Transverse colon (tissue), 4 donors: ENCODE measurements at regions not wholly inside any gene's neighbourhood (a gene's known extent, or its start where the extent isn't known, plus 50 kb on each side); places are given as distances from the start of the nearest gene placed in this dataset.
A peak's percentile ranks its signal among the peaks of the same experiment; 100 is the strongest.

ENCODE experiments used
- DNase-seq: peaks from one replicate; pipeline ENCODE4 v3.0.0-alpha.2; 2019
- H3K27ac ChIP-seq, 4 donors: fragments of 200-600 bp; sonication (generic); 2 replicates each; pipeline ENCODE4 v1.5.1; 2016 to 2018; ENCODE audit warnings: inconsistent platforms in 4 of 4
- H3K27me3 ChIP-seq: fragments of 200-600 bp; sonication (generic); 2 replicates; pipeline ENCODE4 v1.5.1; 2017; ENCODE audit warnings: inconsistent platforms
- H3K36me3 ChIP-seq, 4 donors: fragments of 200-600 bp; sonication (generic); 2 replicates each; pipeline ENCODE4 v1.5.1; 2017 to 2019; ENCODE audit warnings: inconsistent platforms in 4 of 4
- H3K4me1 ChIP-seq, 4 donors: fragments of 200-600 bp; sonication (generic); 2 replicates each; pipeline ENCODE4 v1.5.1; 2017 to 2020; ENCODE audit warnings: inconsistent platforms in 4 of 4
- H3K4me3 ChIP-seq, 4 donors: fragments of 200-600 bp; sonication (generic); 1 replicate in 1 of 4; 2 replicates in 3 of 4; pipeline versions ENCODE4 v1.5.1 to v1.6.1; 2017 to 2019; ENCODE audit warnings: inconsistent platforms in 4 of 4
- H3K9me3 ChIP-seq, 2 donors: fragments of 200-600 bp; sonication (generic); 2 replicates each; pipeline ENCODE4 v1.5.1; 2017 to 2019; ENCODE audit warnings: inconsistent platforms in 2 of 2
- EP300 ChIP-seq: sonication (generic); formaldehyde crosslinking; IDR thresholded peaks from one replicate; pipeline ENCODE4 v1.6.1; 2017; ENCODE audit warnings: antibody characterized with exemption, low read depth
- POLR2A ChIP-seq: fragments of 450-650 bp; IDR thresholded peaks from one replicate; pipeline ENCODE4 v1.6.1; 2016; ENCODE audit warnings: antibody characterized with exemption, mild to moderate bottlenecking, moderate library complexity
- POLR2AphosphoS5 ChIP-seq, 3 donors: sonication (generic); formaldehyde crosslinking; IDR thresholded peaks; one replicate each; pipeline ENCODE4 v1.6.1; 2016; ENCODE audit warnings: antibody characterized with exemption in 3 of 3
- WGBS, 2 donors: methylation state at CpG; one replicate each; pipeline ENCODE4 v1.1.5; 2018; ENCODE audit warnings: low coverage in 1 of 2; 5-methylcytosine and 5-hydroxymethylcytosine counted together
- in situ Hi-C, 4 donors: fragments of 200-750 bp; cut with MboI; loops; one replicate each; pipeline versions ENCODE4 v1.15.0 to v1.15.1; 2017; ENCODE audit warnings: low sequenced_read_pairs in 3 of 4, low pct_ligation_motif_present in 1 of 4, low pct_unique_long_range_greater_than_20kb in 1 of 4
- intact Hi-C: fragments of 100-400 bp; cut with DNase I; formaldehyde crosslinking; loops from one replicate; pipeline ENCODE4 v1.15.1; 2023; ENCODE audit warnings: low total_unique reads
- TF ChIP-seq, protein P1 (sequence below), 5 experiments: fragments of 200-600 bp in 3 of 5; fragments of 450-650 bp in 2 of 5; sonication (generic) in 3 of 5; IDR thresholded peaks; 1 replicate in 2 of 5; 2 replicates in 3 of 5; pipeline ENCODE4 v1.5.1; 2016 to 2017; ENCODE audit warnings: antibody characterized with exemption in 5 of 5, inconsistent platforms in 3 of 5, mild to moderate bottlenecking in 2 of 5, moderate library complexity in 1 of 5

DNA sequence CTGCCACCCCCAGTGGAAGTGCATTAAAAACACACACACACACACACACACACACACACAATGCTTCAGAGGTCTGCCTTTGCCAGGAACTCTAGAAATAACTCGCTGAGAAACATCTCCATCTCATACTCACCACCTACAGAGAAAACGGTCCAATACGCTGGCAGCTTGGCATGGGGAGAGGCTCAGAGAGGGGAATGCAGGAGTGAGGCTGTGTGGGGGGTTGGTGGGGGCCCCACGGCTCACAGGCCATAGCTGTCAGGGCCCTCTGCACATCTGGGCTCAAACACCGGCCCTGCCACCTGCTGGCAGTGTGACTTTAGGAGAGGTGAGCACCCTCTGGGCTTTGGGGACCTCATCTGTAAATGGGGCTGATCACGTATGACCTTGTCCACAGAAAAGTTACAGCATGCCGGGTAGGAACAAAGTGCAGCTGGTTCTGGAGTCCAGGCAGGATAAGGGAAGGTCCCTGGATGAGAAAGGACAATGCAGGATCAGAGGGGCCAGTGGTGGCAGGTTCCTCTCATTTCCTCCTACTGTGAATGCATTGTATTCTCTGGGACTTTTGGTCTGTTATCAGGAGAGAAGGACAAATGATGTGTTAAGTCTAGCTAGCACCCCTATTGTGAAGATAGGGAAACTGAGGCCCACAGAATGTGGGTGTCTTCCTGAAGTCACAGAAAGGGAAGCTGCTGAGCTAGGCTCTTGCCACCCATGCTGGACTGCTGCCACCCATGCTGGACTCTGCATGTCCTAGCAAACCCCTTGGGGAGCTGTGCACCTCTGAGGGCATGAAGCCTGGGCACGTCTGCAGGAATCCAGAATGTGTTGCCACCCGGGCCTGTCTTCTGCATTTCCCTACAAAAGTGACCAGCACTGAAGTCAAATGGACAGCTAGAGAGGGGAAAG lies 404.6 kb downstream of the RPS24 start:
- TF ChIP-seq POLR2AphosphoS5 (IDR thresholded peaks at IDR 0.05): no peak
- no peak for TF ChIP-seq EP300
- no peak for TF ChIP-seq POLR2A
- TF ChIP-seq, protein P1, sequence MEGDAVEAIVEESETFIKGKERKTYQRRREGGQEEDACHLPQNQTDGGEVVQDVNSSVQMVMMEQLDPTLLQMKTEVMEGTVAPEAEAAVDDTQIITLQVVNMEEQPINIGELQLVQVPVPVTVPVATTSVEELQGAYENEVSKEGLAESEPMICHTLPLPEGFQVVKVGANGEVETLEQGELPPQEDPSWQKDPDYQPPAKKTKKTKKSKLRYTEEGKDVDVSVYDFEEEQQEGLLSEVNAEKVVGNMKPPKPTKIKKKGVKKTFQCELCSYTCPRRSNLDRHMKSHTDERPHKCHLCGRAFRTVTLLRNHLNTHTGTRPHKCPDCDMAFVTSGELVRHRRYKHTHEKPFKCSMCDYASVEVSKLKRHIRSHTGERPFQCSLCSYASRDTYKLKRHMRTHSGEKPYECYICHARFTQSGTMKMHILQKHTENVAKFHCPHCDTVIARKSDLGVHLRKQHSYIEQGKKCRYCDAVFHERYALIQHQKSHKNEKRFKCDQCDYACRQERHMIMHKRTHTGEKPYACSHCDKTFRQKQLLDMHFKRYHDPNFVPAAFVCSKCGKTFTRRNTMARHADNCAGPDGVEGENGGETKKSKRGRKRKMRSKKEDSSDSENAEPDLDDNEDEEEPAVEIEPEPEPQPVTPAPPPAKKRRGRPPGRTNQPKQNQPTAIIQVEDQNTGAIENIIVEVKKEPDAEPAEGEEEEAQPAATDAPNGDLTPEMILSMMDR (IDR thresholded peaks at IDR 0.05): no peak
- no peak for DNase-seq
- Histone ChIP-seq H3K4me3 (no peak overlapping the region), H3K4me1 (peaks cover 6 to 20% (median 10%) of the 10 kb centered on the region in 4 donors), H3K27ac (peak overlapping the region in 1 of 4 donors; percentile 17), H3K9me3 (no peaks in the 10 kb centered on the region), H3K36me3 (no peaks in the 10 kb centered on the region), H3K27me3 (no peaks in the 10 kb centered on the region)
- in situ Hi-C loops (no loop called here), intact Hi-C loops (no loop called here)
- WGBS, 2 donors: 80% methylated on average over 1 to 9 of the region's 9 CpGs

GRCh38 chr10:78438907-78439809 lies 405.5 kb downstream of the RPS24 start:
- peaks cover 6 to 20% (median 9%) of the 10 kb centered on the region in 4 donors for H3K4me1 ChIP-seq
- TF ChIP-seq EP300 (no peak), POLR2AphosphoS5 (IDR thresholded peaks at IDR 0.05) (no peak), POLR2A (no peak)
- TF ChIP-seq, protein P1 (IDR thresholded peaks at IDR 0.05): no peak
- in situ Hi-C loops (no loop called here), intact Hi-C loops (no loop called here)
- H3K4me3 ChIP-seq: no peak overlapping the region
- WGBS, 2 donors: 60 to 76% methylated on average over 5 to 12 of the region's 12 CpGs
- DNase-seq: no peak
- no peaks in the 10 kb centered on the region for H3K27me3 ChIP-seq
- no peaks in the 10 kb centered on the region for H3K36me3 ChIP-seq
- no peaks in the 10 kb centered on the region for H3K9me3 ChIP-seq
- H3K27ac ChIP-seq: no peak overlapping the region

- WGBS, 2 donors: 93% methylated on average over 4 of the region's 4 CpGs
- H3K27ac ChIP-seq: no peak overlapping the region
- no peaks in the 10 kb centered on the region for H3K9me3 ChIP-seq
- in situ Hi-C loops: no loop called here
- no peaks in the 10 kb centered on the region for H3K36me3 ChIP-seq
- intact Hi-C loops: no loop called here
- peaks cover 6 to 18% (median 9%) of the 10 kb centered on the region in 4 donors for H3K4me1 ChIP-seq
- no peak for TF ChIP-seq POLR2A
- TF ChIP-seq POLR2AphosphoS5 (IDR thresholded peaks at IDR 0.05): no peak
- TF ChIP-seq EP300: no peak
- TF ChIP-seq, protein P1 (IDR thresholded peaks at IDR 0.05): no peak
- H3K27me3 ChIP-seq: no peaks in the 10 kb centered on the region
- no peak overlapping the region for H3K4me3 ChIP-seq
- DNase-seq: no peak
Measured at GRCh38 chr10:78441010-78441409, 407.3 kb downstream of the RPS24 start.

DNA sequence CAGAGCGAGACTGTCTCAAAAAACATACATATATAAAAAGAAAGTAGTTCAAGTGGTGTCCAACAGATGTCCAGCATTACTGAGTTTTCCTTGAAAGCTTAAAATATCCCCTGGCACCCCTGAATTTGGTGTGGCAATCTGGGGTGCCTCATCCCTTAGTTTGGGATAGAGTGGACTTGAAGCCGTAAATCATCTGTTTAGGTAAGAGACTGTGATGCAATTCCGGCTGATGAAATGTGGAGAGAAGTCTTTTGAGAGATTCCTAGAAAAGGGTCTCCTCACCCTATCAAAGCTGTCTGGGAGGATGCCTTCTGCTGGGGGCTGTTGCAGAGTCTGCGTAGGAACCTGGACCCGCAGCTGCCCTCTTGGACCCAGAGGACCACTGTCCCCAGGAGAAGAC lies 408.0 kb downstream of the RPS24 start:
- TF ChIP-seq, protein P1 (IDR thresholded peaks at IDR 0.05): no peak
- TF ChIP-seq EP300 (no peak), POLR2AphosphoS5 (IDR thresholded peaks at IDR 0.05) (no peak), POLR2A (no peak)
- no peak for DNase-seq
- intact Hi-C loops: no loop called here
- Histone ChIP-seq H3K9me3 (no peaks in the 10 kb centered on the region), H3K27ac (no peak overlapping the region), H3K27me3 (no peaks in the 10 kb centered on the region), H3K4me1 (peaks cover 4 to 11% (median 5%) of the 10 kb centered on the region in 4 donors), H3K36me3 (no peaks in the 10 kb centered on the region), H3K4me3 (no peak overlapping the region)
- in situ Hi-C loops: no loop called here
- WGBS, 2 donors: 96 to 100% methylated on average over 1 to 5 of the region's 5 CpGs
